Eye (tissue), 1 donor: ENCODE measurements at regions not wholly inside any gene's neighbourhood (a gene's known extent, or its start where the extent isn't known, plus 50 kb on each side); places are given as distances from the start of the nearest gene placed in this dataset.

ENCODE experiments used
- DNase-seq: peaks from one replicate; pipeline ENCODE4 v3.0.0-alpha.2; 2015

DNA sequence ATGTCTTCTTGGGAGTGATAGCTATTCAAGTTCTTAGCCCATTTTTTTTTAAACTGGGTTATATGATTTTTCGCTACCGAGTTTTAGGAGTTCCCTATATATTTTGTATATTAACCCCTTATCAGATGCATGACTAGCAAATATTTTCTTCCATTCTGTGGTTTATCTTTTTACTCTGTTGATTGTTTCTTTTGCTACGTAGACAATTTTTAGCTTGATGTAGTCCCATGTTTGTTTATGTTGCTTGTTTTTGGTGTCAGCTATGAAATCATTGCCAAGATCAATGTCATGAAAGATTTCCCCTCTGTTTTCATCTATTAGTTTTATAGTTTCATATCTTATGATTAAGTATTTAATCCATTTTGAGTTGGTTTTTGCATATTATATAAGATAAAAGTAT is 480.5 kb downstream of the CDH11 start:
- no peak for DNase-seq

DNA sequence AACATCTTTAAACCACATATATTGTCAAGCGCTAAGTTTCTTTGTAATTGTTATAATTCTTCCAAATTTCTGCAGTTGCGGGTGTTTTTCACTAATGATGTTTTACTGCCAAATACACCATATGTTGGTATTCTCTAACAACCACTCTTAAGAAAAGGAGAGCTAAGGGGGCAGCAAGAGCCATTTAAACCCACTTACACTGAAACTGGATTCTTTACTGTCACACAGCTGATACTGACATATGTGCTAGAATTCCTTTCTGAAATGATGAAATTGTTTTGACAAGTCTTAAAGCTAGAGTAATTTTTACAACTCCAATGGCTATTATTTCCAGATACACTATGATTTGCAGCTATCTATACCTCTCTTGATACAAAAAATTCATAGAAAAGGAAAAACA is 483.1 kb downstream of the CDH11 start:
- DNase-seq = peak; percentile 33

DNA sequence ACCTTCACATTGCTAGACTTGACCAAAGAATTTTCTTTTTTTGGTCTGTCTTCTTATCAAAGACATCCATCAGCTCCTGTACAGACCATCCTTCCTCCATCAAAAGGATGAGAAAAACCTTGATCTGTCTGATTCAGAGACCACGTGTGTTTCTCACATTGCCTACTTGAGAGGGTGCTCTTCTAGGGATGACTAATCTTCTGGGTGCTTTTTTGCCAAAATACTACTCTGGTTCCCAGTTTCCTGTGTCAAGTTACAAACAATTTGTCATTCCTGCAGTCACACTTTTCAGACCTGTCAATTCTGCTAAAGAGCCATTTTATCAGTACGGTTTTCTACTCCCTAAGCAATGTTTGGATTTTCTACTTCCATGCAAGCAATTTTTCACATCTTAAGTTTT is 492.2 kb downstream of the CDH11 start:
- DNase-seq = no peak

DNA sequence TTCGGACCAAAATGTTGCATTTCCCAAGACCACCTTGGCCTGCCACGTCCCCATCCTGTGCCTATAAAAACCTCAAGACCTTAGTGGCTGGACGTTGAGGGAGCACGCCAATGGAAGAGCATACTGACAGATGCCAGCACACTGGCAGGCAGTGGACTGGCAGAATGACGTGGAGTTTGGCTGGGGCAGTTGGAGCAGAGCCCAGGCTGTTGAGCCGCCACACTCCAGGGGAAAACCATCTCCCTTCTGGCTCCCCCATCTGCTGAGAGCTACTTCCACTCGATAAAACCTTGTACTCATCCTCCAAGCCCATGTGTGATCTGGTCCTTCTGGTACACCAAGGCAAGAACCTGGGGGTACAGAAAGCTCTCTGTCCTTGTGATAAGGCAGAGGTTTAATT is 494.1 kb downstream of the CDH11 start:
- DNase-seq = no peak

DNA sequence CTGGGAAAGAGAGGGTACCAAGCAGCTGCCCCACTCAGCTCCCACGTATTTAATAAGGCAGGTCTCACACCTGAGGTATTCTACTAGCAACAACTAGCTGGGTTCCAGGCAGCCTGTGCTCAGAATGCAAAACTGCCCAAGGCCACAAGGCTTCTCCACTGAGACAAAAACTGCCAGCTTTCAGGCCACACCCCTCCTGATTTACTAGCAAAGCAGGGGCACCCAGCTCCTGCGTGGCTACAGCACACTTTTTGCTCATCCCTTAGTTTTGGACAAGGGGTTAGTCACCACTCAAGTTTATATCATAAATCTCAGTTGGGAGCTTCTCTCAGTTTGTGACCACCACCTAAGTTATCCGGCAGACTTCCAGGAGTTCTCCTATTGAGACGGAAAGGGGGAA is 494.6 kb downstream of the CDH11 start:
- DNase-seq = no peak

DNA sequence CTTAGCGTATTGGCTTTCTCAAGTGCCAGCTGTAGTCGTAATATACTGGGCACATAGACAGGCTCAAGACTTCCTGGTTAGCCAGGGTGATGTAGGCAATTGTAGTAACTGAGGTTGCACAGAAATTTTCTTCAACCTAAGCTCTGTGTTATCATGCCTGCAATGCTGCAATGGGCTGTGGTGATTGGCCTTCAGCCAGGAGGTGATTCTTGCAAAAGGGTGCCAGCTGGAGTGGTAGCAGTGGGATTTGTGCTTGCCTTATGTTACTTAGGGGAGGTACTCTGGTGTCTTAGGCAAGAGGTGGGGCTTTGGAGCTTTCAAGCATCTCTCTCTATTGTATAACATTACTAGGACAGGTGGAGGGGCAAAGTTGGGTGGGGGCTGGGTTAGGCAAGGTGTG is 495.1 kb downstream of the CDH11 start:
- no peak for DNase-seq

DNA sequence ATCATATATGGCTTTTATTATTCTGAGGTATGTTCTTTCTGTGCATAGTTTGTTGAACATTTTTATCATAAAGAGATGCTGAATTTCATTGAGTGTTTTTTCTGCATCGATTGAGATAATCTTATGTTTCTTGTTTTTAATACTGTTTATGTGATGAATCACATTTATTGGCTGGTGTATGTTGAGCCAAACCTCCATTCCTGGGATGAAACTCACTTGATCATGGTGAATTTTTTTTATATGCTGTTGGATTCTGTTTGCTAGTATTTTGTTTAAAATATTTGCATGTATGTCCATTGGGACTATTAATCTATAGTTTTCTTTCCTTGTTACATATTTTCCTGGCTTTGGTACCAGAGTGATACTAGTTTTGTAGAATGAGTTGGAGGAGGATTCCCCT is 500.2 kb downstream of the CDH11 start:
- DNase-seq = no peak

DNA sequence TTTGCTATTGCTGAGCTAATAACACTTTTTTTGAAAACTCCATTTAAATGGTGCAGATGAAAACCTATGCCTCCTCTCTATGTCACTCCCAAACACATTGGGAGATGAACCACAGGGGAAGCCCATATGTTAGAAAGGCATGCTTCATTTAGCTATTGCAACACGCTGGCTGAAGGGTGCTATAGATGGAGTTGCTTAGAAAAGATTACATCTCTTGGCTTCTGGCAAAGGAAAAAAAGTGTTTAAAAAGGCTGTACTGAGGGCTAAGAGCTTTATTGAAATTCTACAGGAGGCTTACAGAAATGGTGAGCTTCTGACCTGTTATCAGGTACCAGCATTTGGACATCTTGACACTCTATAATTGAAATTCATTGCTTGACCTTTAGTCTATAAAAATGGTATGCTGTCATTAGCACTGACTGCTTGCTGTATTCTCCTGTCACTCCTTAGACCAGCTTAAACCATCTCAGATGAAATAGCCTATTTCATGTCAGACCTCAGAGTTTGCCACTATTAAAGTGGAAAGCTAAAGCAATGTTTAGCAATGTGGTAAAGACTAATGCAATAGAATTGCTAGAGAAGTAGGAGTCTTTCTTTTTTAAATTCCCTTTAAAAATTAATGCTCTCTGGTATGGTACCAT is 503.9 kb downstream of the CDH11 start:
- DNase-seq = no peak

DNA sequence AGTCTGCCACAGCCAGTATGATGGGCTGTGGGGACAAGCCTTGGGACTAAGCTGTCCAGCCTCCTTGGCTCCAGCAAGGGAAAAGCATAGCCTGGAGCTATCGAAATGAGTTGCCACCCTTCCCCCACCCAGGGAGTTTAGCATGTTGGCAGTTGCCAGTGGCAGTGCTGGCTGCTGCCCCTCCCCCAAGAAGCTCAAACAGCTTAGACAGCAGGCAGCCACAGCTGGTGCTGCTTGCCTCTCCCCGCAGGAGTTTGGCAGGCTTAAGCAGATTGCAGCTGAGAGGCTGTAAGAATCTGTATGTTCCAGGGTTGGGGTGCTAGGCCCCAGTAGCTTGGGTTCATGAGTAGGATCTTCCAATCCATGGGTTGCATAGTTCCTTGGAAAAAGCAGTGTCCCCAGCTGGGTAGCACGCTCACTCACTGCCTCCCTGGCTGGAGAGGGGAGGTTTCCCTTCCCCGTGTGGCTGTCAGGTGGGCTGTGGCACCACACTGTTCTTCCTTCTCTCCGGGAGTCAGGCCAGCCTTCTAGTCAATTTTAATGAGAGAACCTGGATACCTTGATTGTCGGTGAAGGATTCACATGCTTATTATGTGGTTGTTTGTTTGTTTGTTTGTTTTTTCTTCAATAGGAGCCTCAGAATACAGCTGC is 506.1 kb downstream of the CDH11 start:
- DNase-seq = peak; percentile 88

DNA sequence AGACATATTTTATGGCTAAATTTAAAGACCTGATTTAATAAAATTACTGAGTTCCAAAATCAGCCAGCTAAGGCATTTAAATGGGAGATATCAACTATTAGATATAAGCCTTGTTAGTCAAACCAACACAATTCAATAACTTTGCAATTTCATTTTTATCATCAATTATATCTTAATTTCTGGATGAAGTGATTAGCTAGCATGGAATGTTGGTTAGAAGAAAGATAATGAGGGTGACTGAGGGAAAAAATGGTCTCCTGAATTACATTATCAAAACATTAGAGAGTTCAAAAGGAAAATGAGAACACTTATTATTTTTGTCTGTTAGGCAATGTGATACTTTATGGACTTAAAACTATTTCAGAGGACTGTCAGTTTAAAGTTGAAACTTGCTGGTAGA is 525.7 kb downstream of the CDH11 start:
- DNase-seq = no peak

DNA sequence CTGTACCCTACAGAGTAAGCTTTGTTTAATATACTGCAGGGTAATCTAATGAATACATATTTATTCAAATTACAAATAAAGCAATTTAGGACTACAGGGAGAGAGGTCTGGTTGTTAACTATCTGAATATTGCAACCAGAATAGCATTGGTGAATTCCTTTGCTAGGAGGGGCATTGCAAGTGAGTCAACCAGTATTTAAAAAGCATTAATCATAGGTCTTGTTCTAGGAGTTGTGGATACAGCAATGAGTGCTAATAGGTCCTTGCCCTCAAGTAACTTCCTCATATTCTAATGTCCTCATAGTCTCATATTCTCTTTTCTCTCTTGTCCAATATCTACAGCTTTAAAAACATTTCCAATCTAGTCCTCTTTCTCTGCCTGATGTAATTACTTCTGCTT is 531.4 kb downstream of the CDH11 start:
- no peak for DNase-seq

DNA sequence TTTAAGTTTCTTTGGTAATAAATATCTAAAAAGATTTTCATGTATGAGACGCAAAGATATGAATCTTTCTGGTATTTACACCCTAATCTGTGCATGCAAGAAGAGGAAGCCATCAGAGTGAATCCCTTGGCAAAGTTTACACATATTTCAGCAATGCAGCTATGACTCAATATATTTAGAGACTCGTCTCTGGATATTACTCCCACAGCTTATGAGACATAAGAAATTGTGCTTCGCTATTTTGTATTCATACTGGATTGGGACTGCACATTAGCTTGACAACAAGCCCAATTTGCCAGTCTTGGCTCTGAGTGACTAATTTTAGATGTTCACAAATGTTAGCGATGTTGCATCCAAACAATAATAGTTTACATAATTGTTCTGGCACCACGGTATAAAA is 532.0 kb downstream of the CDH11 start:
- no peak for DNase-seq

DNA sequence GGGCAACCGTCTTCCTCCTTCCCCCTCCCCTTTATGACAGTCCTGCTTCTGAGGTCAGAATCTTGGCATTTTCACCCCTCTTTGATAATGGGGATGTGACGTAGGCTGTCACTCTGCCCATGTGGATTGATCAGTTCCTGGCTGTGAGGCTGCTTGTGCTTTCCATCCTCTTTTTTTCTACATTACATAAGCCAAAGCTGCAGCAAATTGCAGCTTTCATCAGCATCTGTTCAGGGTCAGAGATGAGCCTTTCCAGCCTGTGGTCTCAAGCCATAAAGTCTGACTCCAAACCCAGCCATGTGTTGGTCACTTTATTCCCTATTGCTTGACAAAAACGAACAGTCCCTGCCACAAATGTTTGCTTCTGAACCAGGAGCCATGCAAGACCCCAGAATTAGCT is 535.1 kb downstream of the CDH11 start:
- peak; percentile 35 for DNase-seq

DNA sequence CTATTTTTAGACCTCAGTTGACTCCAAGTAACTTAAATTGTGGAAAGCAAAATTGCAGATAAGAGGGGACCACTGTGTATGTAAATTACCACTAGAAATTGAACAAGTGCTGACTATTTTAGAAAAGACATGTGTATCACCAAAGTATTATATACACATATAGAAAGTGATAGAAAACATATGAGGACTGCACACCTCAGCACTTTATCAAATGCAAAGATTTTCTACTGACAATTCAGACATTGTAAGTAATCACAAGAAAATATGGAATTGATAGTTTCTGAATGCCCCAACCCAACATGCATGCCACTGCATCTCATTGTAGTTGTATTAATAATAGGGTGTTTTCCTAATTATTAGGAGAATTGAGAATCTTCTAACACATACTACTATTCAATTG is 536.5 kb downstream of the CDH11 start:
- DNase-seq = no peak

DNA sequence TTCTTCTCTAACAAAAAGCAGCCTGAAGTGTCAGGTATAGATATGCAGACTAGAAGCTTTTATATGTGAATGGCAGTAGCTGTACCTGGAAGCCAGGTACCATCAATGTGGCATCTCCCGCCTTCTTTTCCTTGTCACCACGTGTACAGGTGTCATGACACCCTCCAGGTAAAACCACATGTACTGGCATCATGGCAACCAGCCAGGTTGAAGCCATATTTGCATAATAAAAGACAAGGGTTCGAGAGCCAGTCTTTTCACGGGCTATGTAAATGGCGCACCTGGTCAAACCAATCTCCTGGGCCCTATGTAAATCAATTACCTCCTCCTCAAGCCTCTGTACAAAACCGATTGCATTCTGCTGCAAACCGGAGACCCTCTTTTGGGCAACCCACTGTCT is 541.3 kb downstream of the CDH11 start:
- no peak for DNase-seq

DNA sequence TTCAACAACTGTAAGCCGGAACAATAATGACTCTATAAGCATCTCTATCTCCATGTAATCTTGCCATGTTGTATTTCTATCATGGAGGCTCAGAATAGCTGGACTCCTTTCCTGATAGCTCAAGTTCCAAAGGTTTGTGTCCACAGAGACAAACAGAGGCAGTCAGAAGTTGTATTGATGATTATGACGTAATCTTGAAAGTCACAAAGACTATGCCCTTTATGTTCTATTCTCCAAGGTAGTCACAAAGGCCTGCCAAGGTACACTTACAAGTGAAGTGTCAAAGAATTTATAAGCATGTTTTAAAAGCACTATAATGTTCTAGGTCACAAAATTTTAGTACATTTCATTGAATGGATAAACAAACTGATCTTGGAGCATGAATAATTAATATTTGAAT is 542.2 kb downstream of the CDH11 start:
- no peak for DNase-seq

DNA sequence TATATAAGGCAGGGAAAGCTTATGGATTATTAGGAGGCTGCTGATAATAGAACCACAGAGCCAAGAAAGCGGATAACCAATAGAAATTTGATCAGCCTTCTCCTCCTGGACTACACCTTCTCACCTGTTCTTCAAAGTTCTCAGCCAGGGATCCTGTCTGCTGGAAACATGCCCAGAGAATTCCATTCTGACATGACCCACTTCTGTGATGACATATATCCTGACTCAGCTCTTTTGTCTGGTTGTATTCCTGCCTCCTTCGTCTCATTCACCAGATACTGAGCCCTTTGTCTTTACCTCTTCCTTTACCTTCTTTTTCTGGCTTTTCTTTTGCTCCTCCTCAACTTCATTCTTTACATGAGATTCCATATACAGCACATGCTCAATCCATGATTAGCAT is 576.1 kb downstream of the CDH11 start:
- no peak for DNase-seq

DNA sequence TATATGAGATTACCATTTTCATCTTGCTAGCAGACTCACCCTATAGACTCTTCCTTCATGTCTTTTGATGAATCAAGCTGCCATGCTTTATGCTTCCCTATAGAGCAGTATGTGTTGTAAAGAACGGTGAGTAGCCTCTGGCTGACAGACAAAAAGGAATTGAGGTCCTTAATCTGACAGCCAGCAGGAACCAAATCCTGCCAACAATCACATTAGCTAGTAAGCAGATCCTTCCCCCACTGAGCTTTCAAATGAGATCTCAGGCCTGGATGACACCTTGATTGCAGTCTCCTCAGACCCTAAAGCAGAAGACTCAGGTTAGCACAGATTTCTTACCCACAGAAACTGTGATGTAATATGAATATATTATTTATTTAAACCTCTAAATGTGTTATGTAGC is 577.0 kb downstream of the CDH11 start:
- no peak for DNase-seq

DNA sequence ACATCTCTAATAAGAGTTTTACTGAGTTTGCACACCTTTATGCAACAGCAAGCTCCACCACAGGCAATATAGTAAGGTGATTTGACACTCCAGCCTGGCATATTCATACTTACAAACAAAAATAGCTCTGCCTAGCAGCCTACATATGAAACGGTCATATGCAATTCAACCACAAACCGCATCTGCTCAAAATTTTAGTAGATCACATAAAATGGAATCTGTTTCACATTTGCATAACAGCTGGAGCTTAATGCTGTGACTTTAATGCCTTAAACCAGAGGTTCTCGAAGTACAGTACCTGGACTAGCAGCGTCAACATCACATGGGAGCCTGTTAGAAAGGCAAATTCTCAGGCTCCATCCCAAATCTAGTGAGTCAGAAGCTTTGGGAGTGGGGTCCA is 578.4 kb downstream of the CDH11 start:
- no peak for DNase-seq

DNA sequence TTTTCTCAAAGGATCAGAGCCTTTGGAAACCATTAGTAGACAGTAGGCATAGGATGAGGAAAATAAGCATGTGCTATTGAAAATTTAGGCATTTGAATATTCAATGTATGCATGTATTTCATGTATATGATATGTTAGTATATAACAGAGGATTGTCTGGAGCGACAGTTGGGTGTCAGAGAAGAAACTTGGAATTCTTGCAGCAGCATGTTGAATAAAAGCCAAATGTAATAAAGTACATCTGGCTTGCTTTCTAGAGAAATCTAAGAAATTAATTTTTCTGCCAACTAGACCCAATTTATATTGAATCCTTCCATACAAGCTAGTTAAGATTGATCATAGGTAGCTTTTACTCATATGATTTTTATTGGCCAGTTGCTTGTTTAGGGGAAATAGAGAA is 578.8 kb downstream of the CDH11 start:
- DNase-seq = no peak

DNA sequence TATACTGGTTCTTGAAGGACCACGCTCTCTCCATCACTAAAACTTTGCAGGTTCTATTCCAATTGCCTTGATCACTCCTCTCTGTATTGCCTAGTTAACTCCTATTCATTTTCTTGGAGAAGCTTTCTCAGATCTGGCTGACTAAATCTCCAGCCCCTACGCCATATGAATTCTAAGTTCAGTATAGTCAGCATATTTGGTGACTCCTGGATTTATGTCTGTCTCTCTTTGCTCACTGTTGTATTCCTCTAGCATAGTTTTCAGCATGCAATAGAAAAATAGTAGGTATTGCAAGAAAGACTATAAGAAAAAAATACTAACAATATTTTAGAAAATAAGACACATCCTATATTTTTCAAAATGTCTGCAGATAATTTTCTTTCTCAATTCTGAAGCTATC is 579.7 kb downstream of the CDH11 start:
- DNase-seq = no peak

DNA sequence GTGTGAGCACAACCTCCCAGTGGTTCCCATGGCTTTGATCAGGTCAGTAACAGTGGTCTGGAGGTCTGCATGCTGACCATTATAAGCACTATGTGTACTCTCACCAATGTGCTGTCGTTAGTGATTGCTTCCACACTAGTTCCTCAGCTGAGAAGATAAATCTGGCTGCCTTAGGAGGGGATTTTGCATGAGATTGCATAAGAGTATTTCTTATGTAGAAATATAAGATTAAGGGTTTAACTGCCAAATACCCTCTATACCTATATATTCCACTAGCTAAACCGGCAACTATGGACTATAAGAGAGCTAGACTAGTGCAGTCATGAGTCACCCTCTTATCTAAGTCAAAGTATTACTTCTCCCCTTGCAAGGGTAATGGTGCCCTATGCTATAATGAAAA is 580.2 kb downstream of the CDH11 start:
- DNase-seq = no peak

DNA sequence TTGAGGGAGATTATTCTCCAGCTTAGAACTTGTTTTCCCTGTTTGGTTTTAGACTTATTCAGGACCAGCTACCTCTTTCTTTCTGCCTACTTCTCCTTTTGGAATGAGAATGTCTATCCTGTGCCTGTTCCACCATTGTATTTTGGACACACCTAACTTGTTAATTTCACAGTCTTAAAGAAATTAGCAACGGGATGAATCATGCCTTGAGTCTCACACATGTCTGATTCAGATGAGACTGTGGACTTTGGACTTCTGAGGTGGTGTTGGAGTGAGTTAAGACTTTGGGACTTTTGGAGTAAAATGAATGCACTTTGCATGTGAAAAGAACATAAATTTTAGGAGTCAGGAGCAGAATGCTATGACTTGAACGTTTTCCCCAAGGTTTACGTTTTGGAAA is 581.4 kb downstream of the CDH11 start:
- no peak for DNase-seq

DNA sequence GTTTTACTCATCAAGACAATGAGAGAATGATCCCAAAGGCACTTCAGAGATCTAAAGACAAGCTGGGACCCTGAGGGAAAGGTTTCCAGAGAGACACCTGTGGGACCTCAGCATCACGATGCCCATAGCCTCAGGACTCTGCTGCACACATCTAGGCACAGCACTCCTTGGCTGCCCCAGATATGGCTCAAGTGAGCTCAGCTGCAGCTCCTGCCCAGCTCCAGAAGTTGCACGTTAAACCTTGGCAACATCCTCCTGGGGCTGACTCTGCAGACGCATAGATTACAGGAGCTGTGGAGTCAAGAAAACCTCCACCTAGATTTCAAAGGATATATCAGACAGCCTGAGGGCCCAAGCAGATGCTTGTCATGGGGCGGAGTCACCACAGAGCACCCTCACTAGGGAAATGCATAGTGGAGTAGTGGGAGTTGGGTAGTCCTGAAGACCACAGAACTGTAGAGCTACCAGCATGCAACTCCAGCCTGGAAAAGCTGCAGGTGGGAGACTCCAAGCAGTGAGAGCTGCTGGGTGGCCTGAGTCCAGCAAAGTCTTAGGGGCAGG is 582.0 kb downstream of the CDH11 start:
- DNase-seq = no peak

DNA sequence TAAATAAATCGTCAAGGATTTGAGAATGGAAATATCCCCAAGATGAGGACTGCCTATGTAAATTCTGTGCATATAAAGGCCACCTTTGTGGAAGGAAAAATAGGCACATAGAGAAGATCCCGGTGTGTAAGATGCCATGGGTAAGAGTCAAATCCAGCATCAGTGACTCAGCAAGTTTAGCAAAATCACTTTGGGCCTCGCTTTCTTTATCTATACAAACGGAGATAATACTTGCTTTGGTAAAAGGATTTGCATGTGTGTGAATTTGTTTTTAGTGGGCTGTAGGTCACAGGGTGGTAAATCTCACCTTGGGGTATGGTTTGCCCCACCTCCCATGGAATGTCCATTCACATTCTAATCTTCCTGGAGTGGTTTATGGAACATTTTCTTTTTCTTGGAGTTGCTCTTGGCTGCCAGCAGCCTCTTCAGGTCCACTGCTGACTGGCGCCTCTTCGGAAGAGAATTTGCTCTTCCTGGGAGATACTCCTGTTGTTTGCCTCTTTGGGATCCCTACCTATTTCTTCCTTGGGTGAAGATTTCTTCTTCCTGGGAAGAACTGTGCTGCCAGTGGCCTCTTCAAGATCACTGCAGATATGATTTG is 587.6 kb downstream of the CDH11 start:
- no peak for DNase-seq
